Stimulated activated CD4-positive, alpha-beta T cell treated with anti-CD3 and anti-CD28 coated beads, TNF-alpha, amount 100 ng/mL, for 48 hours (primary cell): ENCODE measurements at regions not wholly inside any gene's neighbourhood (a gene's known extent, or its start where the extent isn't known, plus 50 kb on each side); places are given as distances from the start of the nearest gene placed in this dataset.

ENCODE experiments used
- DNase-seq, 3 donors: peaks; one replicate each; pipeline ENCODE4 v3.0.0-alpha.2; 2020; ENCODE audit warnings: low read depth in 3 of 3

DNA sequence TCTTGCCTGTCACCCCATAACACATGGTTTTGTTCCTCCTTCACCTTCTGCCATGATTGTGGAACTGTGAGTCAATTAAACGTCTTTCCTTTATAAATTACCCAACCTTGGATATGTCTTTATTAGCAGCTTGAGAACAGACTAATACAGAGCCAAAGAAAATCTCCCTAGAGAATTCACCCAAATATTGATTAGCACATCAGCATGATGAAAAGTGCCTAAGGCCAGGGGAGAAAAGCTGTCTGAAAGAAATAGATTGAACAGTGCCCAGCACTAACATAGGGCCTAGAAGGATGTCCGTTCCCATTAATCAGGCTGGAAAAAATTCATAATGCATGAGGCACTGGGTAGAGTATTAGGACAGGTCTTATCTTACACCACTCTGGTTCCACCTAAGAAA is 111.9 kb upstream of the CALN1 start:
- no peak for DNase-seq

DNA sequence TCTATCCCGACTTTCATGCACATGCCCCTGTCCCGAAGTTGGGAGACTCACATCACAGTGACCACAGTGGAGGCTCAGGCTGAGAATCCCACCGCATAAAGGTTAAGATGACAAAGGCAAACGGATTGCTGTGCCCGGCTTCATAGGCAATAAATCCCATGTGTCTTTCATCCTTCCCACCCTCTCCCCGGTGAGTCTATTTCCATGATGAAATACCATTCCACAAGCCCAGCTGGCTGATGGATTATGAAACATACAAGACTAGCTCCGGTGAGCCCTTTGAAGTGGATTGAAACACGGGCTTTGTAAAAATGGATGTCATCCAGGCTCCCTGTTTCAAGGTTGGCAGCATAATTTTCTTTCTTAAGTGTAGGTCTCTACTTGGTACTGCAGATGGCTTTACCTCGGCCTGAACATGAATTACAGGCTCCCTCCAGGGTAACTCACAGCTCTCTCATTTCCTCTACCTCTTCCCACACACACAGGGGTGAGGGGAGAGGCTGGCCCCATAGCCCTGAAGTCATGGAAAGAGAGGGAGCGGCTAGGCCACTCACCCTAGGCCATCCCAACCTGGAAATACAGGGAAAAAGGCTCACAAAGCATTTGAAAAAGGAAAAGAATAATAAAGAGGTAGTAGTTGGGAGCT is 92.0 kb upstream of the CALN1 start:
- no peak for DNase-seq

DNA sequence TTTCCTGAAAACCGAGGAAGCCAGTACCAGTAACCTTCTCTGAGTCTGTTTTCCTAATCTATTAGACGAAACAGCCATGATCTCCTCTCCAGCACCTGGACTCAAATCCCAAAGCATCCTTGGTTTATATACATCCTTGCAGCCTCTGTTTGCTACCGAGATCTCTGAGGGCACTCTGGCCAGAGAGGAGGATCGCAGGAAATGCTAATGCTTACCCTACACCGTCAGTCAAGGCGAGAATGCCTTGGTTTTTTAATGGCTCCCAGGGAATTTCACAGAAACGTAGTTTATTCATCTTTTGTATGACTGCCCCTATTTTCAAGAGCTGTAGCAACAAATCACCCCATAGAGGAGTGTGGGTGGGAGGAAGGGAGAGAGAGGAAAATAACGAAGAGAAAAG is 91.5 kb upstream of the CALN1 start:
- DNase-seq: no peak

GRCh38 chr7:72494807-72495206 is 82.7 kb upstream of the CALN1 start:
- no peak for DNase-seq

DNA sequence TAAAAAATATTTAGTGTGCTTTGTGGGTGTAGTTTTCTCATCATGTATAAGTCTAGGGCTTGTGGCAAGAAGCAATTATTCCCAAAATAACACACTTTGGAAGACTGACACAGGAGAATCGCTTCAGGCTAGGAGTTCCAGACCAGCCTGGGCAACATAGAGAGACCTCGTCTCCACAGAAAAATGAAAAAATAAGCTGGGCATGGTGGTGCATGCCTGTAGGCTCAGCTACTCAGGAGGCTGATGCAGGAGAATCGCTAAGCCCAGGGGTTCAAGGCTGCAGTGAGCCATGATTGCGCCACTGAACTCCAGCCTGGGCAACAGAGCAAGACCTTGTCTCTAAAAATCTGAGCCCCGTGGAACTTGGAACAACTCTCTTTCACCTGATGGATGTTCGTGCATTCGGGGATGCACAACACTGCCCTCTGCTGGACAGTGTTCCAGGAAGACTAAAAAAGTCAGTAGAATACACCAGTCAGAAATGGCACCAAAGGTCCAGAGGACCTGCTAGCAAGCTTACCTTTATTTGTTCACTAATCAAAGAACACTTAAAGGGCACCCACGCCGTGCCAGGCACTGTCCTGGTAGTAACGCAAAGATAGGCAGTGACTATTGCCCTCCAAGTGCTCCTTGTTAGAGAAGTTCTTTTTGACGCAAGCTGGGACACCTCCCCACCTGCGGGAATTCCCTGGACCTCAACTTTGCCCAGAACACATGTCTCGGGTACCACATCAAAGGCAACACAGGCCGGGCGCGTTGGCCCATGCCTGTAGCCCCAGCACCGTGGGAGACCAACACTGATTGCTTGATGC is 81.9 kb upstream of the CALN1 start:
- DNase-seq: peak; percentile 7 to 38 (median 26)

DNA sequence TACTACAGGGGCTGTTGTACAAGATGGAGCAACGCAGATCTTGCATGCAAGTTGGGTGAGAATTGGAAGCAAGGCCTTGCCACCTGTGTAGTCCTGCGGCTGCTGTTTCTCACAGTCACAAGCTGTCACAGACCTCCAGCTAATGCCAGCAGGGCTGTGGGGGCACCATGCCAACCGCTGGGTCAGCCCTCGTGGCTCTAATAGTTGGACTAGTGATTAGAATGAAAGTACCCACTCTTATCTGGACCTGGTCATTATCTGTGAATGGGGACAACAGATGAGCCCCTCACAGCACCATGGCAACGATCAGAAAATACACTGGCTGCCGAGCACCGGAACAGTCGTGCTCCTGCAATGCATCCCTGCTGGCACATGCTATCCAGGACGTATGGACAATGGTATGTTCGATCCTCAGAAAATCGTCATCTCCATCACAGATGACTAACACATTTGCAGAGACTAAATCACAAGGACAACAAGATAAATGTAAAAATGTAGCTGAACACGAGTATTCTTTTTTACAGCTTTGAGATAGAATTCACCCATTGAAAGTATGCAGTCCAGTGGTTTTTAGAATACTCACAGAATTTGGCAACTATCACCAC is 80.4 kb upstream of the CALN1 start:
- no peak for DNase-seq

DNA sequence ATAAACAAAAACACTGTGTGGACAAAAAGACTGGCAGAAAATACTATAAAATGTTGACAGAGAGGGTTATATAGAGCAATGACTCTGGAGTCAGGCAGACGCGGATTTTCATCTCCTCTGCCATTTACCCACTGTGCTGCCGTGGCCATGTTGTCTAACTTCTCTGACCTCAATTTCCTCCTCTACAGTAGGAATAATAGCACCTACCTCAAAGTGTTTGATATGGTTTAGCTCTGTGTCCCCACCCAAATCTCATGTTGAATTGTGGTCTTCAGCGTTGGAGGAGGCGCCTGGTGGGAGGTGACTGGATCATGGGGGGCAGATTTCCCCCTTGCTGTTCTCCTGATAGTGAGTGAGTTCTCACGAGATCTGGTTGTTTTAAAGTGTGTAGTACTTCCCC is 78.2 kb upstream of the CALN1 start:
- no peak for DNase-seq

DNA sequence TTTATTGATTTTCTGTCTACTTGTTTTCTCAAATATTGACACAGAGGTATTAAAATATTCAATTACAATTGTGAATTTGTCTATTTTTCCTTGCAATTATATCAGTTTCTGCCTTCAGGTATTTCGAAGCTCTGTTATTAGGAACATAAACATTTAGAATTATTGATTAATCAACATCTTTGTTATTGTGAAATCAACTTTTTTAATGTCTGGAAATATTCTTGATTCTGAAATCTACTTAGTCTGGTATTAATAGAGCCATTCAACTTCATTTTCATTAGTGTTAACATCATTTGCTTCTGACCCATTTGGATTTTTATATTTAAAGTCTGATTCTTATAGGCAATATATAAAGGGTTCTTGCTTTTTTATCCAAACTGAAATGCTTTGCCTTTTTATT is 69.8 kb upstream of the CALN1 start:
- no peak for DNase-seq

DNA sequence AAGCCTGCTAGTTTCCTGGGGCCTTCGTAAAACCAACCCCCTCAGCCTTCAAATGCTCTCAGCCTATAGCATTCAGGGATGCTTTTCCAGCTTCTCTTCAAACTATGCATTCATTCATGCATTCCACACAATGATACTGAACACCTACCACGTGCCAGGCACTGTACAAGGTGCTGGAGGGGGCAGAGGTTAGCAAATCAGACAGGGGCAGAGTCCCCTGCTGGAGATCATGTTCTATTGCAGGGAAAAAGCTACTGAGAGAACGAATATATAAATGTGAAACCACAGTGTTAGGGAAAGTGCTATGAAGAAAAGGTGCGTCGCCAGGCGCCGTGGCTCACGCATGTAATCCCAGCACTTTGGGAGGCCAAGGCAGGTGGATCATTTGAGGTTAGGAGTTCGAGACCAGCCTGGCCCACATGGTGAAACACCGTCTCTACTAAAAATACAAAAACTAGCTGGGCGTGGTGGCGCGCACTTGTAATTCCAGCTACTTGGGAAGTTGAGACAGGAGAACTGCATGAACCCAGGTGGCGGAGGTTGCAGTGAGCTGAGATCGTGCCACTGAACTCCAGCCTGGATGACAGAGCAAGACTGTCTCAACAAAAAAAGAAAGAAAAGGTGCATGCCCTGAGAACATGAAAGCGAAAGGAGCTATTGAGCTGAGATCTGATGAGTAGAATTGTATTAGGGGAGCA is 64.6 kb upstream of the CALN1 start:
- no peak for DNase-seq

DNA sequence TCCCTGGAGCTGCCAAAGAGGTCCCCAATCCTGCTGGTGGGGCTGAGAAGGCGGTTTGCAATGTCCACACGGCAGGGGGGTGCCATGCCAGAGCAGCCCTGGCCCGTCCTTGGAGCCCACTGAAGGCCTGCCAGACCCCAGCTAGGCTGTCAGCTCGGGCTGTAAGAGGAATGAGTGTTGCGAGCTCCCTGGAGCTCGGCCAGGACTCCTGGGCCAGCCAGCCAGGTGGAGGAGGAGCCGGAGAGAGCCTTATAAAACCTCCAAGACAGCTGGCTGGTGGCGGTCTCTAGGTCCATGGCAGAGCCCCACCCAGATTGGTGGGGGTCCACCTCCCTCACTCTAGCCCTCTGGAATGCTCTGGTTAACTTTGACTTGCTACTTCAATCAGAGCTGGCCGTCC is 55.1 kb upstream of the CALN1 start:
- no peak for DNase-seq

- no peak for DNase-seq
Measured at GRCh38 chr7:72466797-72467196, 54.7 kb upstream of the CALN1 start.

DNA sequence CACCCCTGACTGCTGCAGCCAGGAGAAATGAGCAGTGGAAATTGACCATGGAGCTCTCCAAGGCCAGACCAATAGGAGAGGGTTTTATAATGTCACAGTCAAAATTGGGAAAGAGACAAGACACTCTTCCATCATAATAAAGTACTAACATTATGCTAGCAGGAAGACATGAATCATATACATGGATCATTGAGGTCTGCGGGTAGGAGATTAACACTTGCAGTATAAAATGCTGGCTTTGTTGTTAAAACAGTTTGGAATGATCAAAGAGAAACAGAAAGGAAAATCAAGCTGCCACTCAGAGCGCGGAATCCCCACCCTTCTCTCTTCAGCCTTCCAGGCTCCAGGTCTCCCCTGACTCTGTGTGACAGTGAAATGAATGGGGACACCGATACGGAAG is 53.4 kb upstream of the CALN1 start:
- no peak for DNase-seq

- no peak for DNase-seq
Measured at GRCh38 chr7:72462311-72462710, 50.2 kb upstream of the CALN1 start.
